HUES6 (cell line): ENCODE measurements at regions not wholly inside any gene's neighbourhood (a gene's known extent, or its start where the extent isn't known, plus 50 kb on each side); places are given as distances from the start of the nearest gene placed in this dataset.
"Not testable (repeated sequence)": the region's sequence is repeated elsewhere in the genome, so short reads cannot be mapped to it uniquely, and the experiment has no call there.

Experiments used
- H3K27ac ChIP-seq: 2 replicates; pipeline ENCODE4 v1.7.0; 2013; ENCODE audit warnings: low read depth, mild to moderate bottlenecking, low read length, inconsistent platforms
- H3K27me3 ChIP-seq: 2 replicates; pipeline ENCODE4 v1.6.1; 2013; ENCODE audit warnings: low read length; ENCODE audit not compliant: control insufficient read depth, insufficient read depth
- H3K36me3 ChIP-seq: 2 replicates; pipeline ENCODE4 v1.6.1; 2013; ENCODE audit warnings: low read length; ENCODE audit not compliant: control insufficient read depth, insufficient read depth
- H3K4me1 ChIP-seq: 2 replicates; pipeline ENCODE4 v1.6.1; 2013; ENCODE audit warnings: low read length; ENCODE audit not compliant: control insufficient read depth, insufficient read depth
- H3K4me3 ChIP-seq: 2 replicates; pipeline ENCODE4 v1.5.1; 2013; ENCODE audit warnings: low read depth, low read length
- H3K9ac ChIP-seq: one replicate; pipeline ENCODE4 v1.6.1; 2013; ENCODE audit warnings: mild to moderate bottlenecking, low read length
- H3K9me3 ChIP-seq: 2 replicates; pipeline ENCODE4 v1.6.1; 2013; ENCODE audit warnings: low read depth, low read length; ENCODE audit not compliant: control insufficient read depth, insufficient read depth

DNA sequence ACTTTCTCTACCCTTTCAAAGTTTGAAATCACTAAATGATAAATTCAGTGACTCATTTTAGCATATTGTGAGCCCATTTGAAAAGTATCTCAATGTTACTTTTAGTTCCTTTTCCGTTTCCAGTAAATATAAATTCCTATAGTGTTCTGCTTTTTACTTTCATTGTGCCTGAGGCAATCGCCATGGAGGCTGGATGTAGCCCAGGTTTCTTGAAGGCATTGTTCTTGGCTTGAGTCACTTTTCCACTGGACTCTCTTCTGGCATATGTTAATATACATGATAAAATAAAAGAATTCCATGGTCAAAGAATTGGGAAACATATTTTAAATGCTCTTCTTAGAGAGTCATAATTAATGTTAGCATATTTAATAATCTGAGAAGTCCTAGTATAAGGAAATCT lies 327.0 kb downstream of the IZUMO3 start:
- Histone ChIP-seq H3K9ac (no peak overlapping the region), H3K9me3 (no peaks in the 10 kb centered on the region), H3K27ac (no peak overlapping the region), H3K36me3 (no peaks in the 10 kb centered on the region), H3K4me3 (no peak overlapping the region), H3K4me1 (no peaks in the 10 kb centered on the region), H3K27me3 (no peaks in the 10 kb centered on the region)

DNA sequence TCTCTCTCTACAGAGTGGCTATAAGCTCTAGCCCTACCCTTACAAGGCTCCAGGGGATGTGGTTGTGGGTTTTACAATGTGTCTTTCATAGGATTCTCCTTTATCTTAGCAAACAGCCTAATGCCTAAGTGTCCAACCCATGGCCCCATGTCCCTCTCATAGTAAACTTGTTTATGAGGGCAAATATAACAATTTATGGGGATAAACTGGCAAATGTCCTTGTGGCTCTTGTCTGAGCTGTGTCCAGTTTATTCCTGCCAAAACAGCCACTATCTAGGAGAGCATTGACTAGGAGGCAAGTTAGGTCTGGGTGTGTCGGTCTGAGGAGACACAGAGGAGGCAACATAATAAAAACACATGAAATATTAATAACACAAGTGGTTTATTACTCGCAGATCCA lies 335.1 kb downstream of the IZUMO3 start:
- Histone ChIP-seq H3K27ac (no peak overlapping the region), H3K4me3 (no peak overlapping the region), H3K4me1 (no peaks in the 10 kb centered on the region), H3K27me3 (no peaks in the 10 kb centered on the region), H3K9me3 (no peaks in the 10 kb centered on the region), H3K9ac (no peak overlapping the region), H3K36me3 (no peaks in the 10 kb centered on the region)

DNA sequence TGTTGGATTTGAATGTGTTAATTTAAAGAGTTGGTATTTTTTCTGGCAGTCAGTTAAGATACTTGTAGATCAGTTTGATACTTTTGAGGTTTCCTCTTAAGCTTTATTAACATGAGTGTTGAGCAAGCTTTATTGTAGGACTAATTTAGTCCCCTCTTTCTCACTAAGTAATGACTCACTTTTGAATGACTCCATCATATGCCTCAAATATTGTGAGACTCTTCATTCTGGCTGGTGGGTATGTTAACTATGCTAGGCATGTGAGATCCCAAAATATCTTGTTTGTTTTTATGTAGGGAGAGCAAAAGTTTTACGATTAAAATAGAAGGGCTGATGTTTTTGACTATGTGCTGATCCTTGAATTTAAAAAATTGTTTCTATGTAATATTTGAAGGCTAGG lies 355.7 kb downstream of the IZUMO3 start:
- Histone ChIP-seq H3K9me3 (no peaks in the 10 kb centered on the region), H3K9ac (no peak overlapping the region), H3K27me3 (no peaks in the 10 kb centered on the region), H3K4me3 (no peak overlapping the region), H3K36me3 (no peaks in the 10 kb centered on the region), H3K27ac (no peak overlapping the region), H3K4me1 (no peaks in the 10 kb centered on the region)

DNA sequence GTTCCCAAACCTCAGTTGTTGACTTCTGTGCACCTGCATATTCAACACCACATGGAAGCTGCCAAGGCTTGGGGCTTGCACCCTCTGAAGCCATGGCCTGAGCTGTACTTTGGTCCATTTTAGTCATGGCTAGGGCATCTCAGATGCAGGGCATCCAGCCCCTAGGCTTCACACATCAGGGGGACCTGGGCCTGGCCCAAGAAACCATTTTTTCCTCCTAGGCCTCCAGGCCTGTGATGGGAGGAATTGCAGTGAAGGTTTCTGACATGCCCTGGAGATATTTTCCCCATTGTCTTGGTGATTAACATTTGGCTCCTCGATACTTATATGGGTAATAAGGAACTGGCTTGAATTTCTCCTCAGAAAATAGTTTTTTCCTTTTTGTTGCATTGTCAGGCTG lies 354.5 kb upstream of the ELAVL2 start:
- not testable (repeated sequence) for H3K27ac ChIP-seq, H3K36me3 ChIP-seq, H3K9ac ChIP-seq, H3K27me3 ChIP-seq, H3K4me1 ChIP-seq, H3K4me3 ChIP-seq
- H3K9me3 ChIP-seq = peaks cover 35% of the 10 kb centered on the region

DNA sequence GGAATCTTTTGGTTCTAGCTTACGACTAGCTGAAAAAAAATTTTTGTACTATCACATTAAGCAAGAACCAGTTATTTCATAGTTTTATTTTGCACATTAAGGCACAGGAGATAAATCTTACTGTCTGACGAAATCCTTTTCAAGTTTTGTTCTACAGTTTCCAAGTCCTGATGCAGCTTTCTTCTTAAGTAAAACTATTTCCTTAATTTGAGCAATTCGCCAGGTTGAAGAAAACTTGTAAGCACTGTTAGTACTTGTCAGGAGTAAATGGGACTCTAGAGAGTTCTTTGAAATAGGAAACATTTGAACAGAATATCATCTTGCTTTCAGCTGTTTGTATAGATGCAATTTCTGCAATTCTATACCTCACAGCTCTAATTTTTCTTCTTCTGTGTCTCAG lies 318.8 kb upstream of the ELAVL2 start:
- no peak overlapping the region for H3K4me3 ChIP-seq

DNA sequence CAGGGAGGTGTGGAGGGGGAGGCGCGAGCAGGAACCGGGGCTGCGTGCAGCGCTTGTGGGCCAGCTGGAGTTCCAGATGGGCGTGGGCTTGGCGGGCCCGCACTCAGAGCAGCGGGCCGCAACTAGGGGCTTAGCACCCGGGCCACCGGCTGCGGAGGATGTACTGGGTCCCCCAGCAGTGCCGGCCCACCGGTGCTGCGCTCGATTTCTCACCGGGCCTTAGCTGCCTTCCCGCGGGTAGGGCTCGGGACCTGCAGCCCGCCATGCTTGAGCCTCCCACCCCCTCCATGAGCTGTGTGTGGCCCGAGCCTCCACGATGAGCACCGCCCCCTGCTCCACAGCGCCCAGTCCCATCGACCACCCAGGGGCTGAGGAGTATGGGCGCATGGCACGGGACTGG lies 309.0 kb upstream of the ELAVL2 start:
- not testable (repeated sequence) for H3K36me3 ChIP-seq, H3K27me3 ChIP-seq, H3K9me3 ChIP-seq, H3K4me1 ChIP-seq, H3K4me3 ChIP-seq, H3K9ac ChIP-seq, H3K27ac ChIP-seq

More for the DNA sequence above, 318.8 kb upstream of the ELAVL2 start:
- Histone ChIP-seq H3K27ac (no peak overlapping the region), H3K36me3 (no peaks in the 10 kb centered on the region), H3K9ac (no peak overlapping the region), H3K4me1 (no peaks in the 10 kb centered on the region), H3K9me3 (no peaks in the 10 kb centered on the region), H3K27me3 (no peaks in the 10 kb centered on the region)

DNA sequence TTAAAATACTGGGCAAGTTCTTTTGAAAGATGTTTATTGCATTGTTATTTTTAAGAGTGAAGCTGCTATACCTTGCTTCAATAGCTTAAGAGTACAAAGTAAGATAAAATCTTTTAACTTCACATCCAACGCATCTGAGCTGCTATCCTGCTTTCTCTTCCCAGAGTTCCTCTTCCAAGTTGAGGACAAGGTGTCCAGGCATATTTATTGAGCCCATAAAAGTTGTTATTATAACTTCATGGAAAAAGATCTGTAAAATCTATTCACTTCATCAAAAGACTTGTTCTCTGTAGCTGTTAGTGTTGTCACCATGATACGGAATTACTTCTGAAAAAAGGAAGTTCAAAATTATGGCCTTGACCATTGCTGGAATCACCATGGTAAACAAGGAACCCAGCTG lies 306.2 kb upstream of the ELAVL2 start:
- no peaks in the 10 kb centered on the region for H3K9me3 ChIP-seq

DNA sequence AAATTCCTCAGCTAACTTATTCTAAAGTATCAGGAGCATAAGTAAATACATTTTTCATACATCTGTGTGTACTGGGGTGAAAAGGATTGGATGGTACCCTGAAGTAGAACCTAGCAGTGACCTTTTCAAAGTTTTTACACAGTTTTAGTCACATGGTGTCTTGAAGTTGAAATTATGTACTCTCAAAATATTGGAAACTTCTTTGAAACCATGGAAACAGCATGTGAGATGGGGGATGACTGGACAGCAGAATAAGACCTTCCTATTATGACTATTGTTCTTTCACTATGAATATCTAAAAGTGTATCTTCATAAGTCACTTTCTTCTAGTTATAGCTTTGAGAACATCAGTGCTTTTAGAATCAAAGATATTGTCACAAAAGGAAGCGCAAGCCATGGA lies 301.5 kb upstream of the ELAVL2 start:
- no peak overlapping the region for H3K27ac ChIP-seq

More for the DNA sequence above, 306.2 kb upstream of the ELAVL2 start:
- Histone ChIP-seq H3K4me3 (no peak overlapping the region), H3K4me1 (no peaks in the 10 kb centered on the region), H3K27ac (no peak overlapping the region), H3K9ac (no peak overlapping the region), H3K36me3 (no peaks in the 10 kb centered on the region), H3K27me3 (no peaks in the 10 kb centered on the region)

DNA sequence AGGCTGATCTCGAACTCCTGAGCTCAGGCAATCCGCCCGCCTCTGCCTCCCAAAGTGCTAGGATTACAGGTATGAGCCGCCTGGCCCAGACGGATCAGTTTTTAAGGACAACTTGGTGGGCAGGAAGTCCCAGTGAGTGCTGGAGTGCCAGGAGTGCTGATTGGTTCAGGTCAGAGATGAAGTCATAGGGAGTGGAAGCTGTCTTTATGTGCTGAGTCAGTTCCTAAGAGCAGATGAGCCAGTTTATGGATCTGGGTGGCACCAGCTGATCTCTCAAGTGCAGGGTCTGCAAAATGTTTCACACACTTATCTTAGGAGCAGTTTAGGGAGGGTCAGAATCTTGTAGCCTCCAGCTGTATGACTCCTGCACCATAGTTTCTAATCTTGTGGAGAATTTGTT lies 292.1 kb upstream of the ELAVL2 start:
- Histone ChIP-seq H3K27ac (no peak overlapping the region), H3K36me3 (no peaks in the 10 kb centered on the region), H3K4me3 (no peak overlapping the region), H3K4me1 (no peaks in the 10 kb centered on the region), H3K27me3 (no peaks in the 10 kb centered on the region), H3K9me3 (no peaks in the 10 kb centered on the region), H3K9ac (no peak overlapping the region)

More for the DNA sequence above, 301.5 kb upstream of the ELAVL2 start:
- no peaks in the 10 kb centered on the region for H3K9me3 ChIP-seq
- H3K4me3 ChIP-seq = no peak overlapping the region
- H3K27me3 ChIP-seq = no peaks in the 10 kb centered on the region
- no peak overlapping the region for H3K9ac ChIP-seq
- H3K4me1 ChIP-seq = no peaks in the 10 kb centered on the region
- H3K36me3 ChIP-seq = no peaks in the 10 kb centered on the region

DNA sequence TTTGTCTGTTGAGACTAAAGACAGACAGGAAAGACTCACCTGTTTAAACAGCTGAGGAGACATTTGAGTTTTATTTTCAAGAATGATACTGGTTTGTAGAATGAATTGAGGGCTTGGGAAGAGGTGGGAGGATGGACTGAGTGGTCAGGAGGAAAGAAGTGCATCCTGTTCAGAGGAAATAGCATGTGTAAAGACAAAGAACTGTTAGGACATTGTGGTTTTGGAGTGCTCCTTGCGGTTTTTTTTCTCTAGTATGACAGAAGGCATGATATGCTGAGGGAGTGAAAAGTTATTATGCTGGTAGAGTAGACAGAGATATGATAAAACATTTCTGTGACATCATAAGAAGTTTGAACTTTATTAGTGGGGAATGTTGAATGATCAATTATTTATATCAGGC lies 270.7 kb upstream of the ELAVL2 start:
- Histone ChIP-seq H3K9me3 (peaks cover 4% of the 10 kb centered on the region; the same call in 1 of the 2 replicates), H3K27me3 (no peaks in the 10 kb centered on the region), H3K9ac (no peak overlapping the region), H3K27ac (no peak overlapping the region), H3K36me3 (no peaks in the 10 kb centered on the region), H3K4me1 (no peaks in the 10 kb centered on the region), H3K4me3 (no peak overlapping the region)

DNA sequence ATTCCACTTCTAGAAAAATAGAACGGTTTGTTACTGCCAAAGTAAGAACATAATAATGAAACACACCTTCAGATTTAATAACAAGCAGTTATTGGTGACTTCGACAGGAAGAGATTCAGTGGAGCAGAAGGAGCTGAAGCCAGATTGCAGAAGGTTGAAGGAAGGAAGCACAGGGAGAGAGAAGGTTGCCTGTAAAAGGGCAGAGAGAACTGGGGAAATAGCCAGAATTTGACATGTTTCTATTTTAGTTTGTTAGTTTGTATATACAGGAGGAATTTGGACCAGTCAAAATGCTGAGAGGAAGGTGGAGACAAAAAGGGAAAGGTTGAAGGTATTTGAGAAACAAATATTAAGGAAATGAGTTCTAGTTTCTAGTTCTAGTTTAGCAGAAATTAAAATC lies 269.2 kb upstream of the ELAVL2 start:
- Histone ChIP-seq H3K9ac (no peak overlapping the region), H3K4me3 (no peak overlapping the region), H3K27me3 (no peaks in the 10 kb centered on the region), H3K9me3 (peaks cover 4% of the 10 kb centered on the region; the same call in 1 of the 2 replicates), H3K4me1 (no peaks in the 10 kb centered on the region), H3K27ac (no peak overlapping the region), H3K36me3 (no peaks in the 10 kb centered on the region)

DNA sequence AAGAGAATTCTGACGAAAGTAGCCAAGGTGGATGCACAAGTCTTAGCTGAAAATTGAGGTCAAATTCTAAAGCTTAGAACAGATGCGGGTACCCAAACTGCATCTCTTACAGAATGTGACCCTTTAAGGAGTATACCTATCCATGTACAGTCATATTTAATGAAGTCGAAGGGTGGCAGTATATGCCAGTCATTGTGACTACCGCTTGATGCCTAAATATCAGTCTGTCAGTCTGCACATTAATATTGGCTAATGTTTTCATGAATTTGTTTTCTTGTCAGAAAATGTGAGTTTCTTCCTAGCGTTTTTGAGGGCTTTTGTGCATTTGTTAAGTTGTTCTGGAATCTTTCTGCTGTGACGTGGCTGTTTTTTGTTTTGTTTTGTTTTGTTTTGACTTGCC lies 264.5 kb upstream of the ELAVL2 start:
- H3K36me3 ChIP-seq = no peaks in the 10 kb centered on the region
- no peak overlapping the region for H3K9ac ChIP-seq

More for the DNA sequence above, 264.5 kb upstream of the ELAVL2 start:
- Histone ChIP-seq H3K27ac (no peak overlapping the region), H3K4me1 (no peaks in the 10 kb centered on the region), H3K4me3 (no peak overlapping the region), H3K9me3 (peaks cover 8% of the 10 kb centered on the region), H3K27me3 (no peaks in the 10 kb centered on the region)
